ENCODE measurements at regions not wholly inside any gene's neighbourhood (a gene's known extent, or its start where the extent isn't known, plus 50 kb on each side); places are given as distances from the start of the nearest gene placed in this dataset.

DNA sequence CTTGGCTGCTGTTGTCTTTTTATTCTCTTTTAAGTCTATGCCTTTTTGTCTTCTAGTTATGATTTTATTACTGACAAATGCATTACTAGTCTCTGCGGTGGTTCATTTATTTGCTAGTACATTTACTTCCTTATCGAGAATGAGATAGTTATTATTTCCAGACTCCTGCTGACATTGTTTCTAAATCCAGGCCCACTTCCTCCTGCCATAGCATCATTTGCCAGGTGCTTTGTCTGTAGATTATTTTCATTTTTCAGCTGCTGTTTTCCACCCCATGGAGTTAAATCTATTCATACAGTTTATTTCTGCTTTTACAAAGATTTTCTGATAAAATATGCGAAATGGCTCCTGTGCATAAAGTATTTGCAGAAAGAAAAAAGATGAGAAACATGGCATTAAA, 459.7 kb downstream of the MMUT start:
- ChIA-PET SMC1A (ENCODE audit: uncharacterized antibody, unreplicated experiment) (no interaction called here), POLR2A (no interaction called here), CTCF (no interaction called here), RAD21 (ENCODE audit: unreplicated experiment) (no interaction called here)
- H2AFZ ChIP-seq (ENCODE audit: control insufficient read depth, low read depth, low read length) = no peak overlapping the region
- no peak for ATAC-seq
- H3K79me2 ChIP-seq (ENCODE audit: control insufficient read depth, insufficient read depth, low read length) = no peaks in the 10 kb centered on the region
- WGBS (ENCODE audit: insufficient coverage, insufficient replicate concordance, low lambda C conversion rate, missing lambda C conversion rate) = 17% methylated on average over 3 of the region's 3 CpGs
- DNase-seq (ENCODE audit: low read depth, low spot score) = no peak
- no peak for FAIRE-seq
- H3K4me1 ChIP-seq (ENCODE audit: control insufficient read depth, insufficient read depth, low read length) = no peaks in the 10 kb centered on the region
- TF ChIP-seq CHD4 (IDR thresholded peaks at IDR 0.05) = no peak
- TF ChIP-seq ZNF217 (IDR thresholded peaks at IDR 0.05) = no peak
- TF ChIP-seq SREBF1 (IDR thresholded peaks at IDR 0.05; ENCODE audit: low read length) = no peak
- no peak for TF ChIP-seq LARP7 (IDR thresholded peaks at IDR 0.05)
- no peak for TF ChIP-seq HDAC2 (IDR thresholded peaks at IDR 0.05)
- no peak for TF ChIP-seq ZBED1 (IDR thresholded peaks at IDR 0.05; ENCODE audit: borderline replicate concordance)
- TF ChIP-seq SPI1 (IDR thresholded peaks at IDR 0.05; ENCODE audit: borderline replicate concordance, insufficient read depth, low read depth, low read length) = no peak
- no peak for TF ChIP-seq SIN3A (IDR thresholded peaks at IDR 0.05; ENCODE audit: low read depth, low read length)
- no peak for TF ChIP-seq E2F8 (IDR thresholded peaks at IDR 0.05; ENCODE audit: low read depth, partially characterized antibody)
- TF ChIP-seq NFIC (IDR thresholded peaks at IDR 0.05; ENCODE audit: low read depth, low read length) = no peak
- no peak for TF ChIP-seq SIX5 (IDR thresholded peaks at IDR 0.05; ENCODE audit: low read depth, low read length, severe bottlenecking)
- no peak for TF ChIP-seq POLR2AphosphoS2 (IDR thresholded peaks at IDR 0.05; ENCODE audit: low read depth, low read length)
- TF ChIP-seq CHD2 (IDR thresholded peaks at IDR 0.05; ENCODE audit: borderline replicate concordance, low read depth, low read length) = no peak
- TF ChIP-seq MXI1 (IDR thresholded peaks at IDR 0.05; ENCODE audit: low read depth, low read length) = no peak
- no peak for TF ChIP-seq ZNF592 (IDR thresholded peaks at IDR 0.05)
- TF ChIP-seq PAX8 (IDR thresholded peaks at IDR 0.05) = no peak
- no TSS peak for BruUV-seq (replicated peaks)
- intact Hi-C loops (cut with micrococcal nuclease; ENCODE audit: unreplicated experiment) = no loop called here
- H3K36me3 ChIP-seq (ENCODE audit: control insufficient read depth in 2 of 2, insufficient read depth in 2 of 2, low read length in 1 of 2) = no peaks in the 10 kb centered on the region
- no peaks in the 10 kb centered on the region for H3K27me3 ChIP-seq (replicated peaks in 1 of 2; ENCODE audit: control insufficient read depth in 2 of 2, insufficient read depth in 2 of 2, low read length in 1 of 2)
- H3K27ac ChIP-seq (ENCODE audit: control insufficient read depth, insufficient read depth) = no peak overlapping the region
- no peaks in the 10 kb centered on the region for H3K9me3 ChIP-seq (replicated peaks; ENCODE audit: control insufficient read depth, insufficient read depth, low read length)
- H3K4me3 ChIP-seq = no peak overlapping the region
- no peak overlapping the region for H3K9ac ChIP-seq (ENCODE audit: control insufficient read depth, insufficient read depth, low read length)
- in situ Hi-C loops (cut with MboI) = no loop called here
- H4K20me1 ChIP-seq (ENCODE audit: control insufficient read depth, insufficient read depth) = no peaks in the 10 kb centered on the region
- H3K4me2 ChIP-seq (ENCODE audit: control insufficient read depth, insufficient read depth) = no peak overlapping the region

Data from GM12878 (cell line).